DMS 273 (cell line): ENCODE measurements at regions not wholly inside any gene's neighbourhood (a gene's known extent, or its start where the extent isn't known, plus 50 kb on each side); places are given as distances from the start of the nearest gene placed in this dataset.
"Not testable (repeated sequence)": the region's sequence is repeated elsewhere in the genome, so short reads cannot be mapped to it uniquely, and the experiment has no call there.

Experiments
- DNase-seq: peaks from one replicate; lab custom pipeline; 2025; ENCODE audit not compliant: unreplicated experiment; lab: John Stamatoyannopoulos, UW

- no peak for DNase-seq
These were observed 74.0 kb upstream of the SAMSN1 start for GRCh38 chr21:14620152-14620551.

- peak; percentile 4 for DNase-seq
These were observed 71.8 kb upstream of the SAMSN1 start for GRCh38 chr21:14617871-14618270.

- no peak for DNase-seq
These were observed 70.9 kb upstream of the SAMSN1 start for GRCh38 chr21:14617040-14617393.

DNA sequence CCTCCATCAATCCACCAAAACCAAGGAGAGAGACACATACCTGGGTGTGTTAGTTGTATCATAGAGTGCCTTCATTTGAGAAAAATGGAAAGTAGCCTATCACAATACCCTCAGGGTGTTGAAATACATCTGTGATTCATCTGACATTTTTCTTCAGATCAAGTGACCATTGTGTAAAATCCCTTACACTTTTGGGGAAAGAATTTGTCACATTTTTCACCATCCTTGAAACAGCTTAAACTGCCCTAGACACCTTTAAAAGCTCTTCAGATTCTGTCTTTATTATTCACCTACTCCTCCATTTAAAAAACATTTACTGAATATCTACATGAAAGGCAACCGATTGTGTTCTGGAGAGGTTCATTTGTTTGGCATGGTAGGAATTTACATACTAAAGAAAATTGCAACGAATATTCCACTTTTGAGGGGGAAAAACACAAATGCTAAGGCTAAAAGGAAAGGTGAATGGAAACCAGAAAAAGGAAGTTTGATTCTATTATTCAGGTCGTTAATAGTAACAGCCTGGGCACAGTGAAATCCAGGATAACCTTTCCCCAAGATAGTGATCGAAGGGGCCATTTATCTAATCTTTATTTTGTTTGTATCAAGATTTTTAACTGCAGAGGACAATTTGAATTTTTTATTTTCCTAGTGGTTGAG, 70.4 kb upstream of the SAMSN1 start:
- no peak for DNase-seq

GRCh38 chr21:14615359-14615974, 69.4 kb upstream of the SAMSN1 start:
- no peak for DNase-seq

- DNase-seq, result no peak
These were observed 68.2 kb upstream of the SAMSN1 start for GRCh38 chr21:14614287-14614686.

DNA sequence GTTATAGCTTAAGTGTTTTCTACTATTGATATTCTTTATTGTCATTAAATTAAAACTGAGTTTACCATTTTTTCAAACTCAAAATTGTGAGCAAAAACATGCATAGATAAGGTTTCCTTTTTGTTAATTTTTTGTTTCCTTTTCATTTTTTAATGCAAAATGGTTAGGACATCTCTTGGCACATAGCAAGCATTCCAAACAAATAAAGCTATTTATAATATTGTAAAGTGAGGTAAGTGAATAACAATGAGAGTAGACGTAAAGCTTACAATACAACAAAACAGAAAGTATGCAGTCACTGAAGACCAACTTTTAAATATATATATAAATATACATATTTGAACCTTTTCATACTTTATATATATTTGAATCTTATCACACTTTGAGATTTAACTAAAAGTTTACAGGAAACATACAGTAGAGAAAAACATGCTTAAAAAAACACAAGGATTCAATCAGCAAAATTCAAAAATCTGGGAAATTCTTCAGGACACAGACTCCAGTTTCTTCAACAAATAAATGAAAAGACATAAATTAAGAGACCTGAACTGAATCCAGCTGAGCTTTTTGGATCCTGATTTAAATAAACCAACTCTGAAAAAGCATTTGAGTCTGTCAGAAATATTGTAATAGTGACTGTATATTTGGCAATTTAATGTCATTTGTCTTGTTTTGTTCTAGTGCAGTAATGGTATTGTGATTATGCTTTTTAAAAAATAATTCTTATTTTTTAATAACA, 67.5 kb upstream of the SAMSN1 start:
- no peak for DNase-seq

- not testable (repeated sequence) for DNase-seq
These were observed 64.0 kb upstream of the SAMSN1 start for GRCh38 chr21:14610119-14610518.

DNA sequence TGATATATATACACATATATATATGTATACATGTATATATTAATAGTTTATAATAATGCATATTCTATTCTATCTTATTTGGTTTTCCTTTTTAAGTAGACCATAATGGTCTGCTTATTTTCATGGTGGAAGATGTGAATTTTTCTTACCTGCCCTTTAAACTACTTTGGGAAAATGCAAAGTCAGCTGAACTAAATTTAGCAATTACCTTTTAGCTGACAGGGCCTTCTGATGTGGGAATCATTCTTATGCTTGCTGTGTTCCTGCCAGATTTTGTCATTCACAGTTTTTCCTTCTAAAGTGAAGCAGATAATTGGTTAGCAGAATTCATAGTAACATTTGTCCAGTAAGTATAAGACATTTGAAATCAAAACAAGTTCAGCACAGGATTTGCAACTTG, 63.2 kb upstream of the SAMSN1 start:
- DNase-seq, result no peak

GRCh38 chr21:14607262-14607661, 61.1 kb upstream of the SAMSN1 start:
- DNase-seq, result no peak

DNA sequence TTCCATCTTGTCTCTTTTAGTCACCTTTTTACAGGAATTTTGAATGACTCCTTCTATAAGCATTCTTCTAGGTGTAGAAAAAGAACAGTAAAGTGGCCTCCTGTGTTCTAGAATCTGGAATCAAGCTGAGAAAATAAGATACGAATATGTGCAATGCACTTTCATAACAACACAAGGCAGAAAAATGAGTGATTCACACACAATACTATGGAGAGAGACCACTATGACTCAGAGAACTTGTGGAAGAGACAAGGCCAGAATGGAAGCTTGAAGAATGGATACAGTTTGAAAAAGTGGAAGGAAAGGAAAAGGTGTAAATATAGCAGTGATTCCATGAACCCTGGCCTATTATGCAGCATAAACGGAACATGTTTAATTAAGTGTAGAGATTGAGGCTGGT, 57.1 kb upstream of the SAMSN1 start:
- no peak for DNase-seq

GRCh38 chr21:14602382-14602958, 56.4 kb upstream of the SAMSN1 start:
- no peak for DNase-seq

DNA sequence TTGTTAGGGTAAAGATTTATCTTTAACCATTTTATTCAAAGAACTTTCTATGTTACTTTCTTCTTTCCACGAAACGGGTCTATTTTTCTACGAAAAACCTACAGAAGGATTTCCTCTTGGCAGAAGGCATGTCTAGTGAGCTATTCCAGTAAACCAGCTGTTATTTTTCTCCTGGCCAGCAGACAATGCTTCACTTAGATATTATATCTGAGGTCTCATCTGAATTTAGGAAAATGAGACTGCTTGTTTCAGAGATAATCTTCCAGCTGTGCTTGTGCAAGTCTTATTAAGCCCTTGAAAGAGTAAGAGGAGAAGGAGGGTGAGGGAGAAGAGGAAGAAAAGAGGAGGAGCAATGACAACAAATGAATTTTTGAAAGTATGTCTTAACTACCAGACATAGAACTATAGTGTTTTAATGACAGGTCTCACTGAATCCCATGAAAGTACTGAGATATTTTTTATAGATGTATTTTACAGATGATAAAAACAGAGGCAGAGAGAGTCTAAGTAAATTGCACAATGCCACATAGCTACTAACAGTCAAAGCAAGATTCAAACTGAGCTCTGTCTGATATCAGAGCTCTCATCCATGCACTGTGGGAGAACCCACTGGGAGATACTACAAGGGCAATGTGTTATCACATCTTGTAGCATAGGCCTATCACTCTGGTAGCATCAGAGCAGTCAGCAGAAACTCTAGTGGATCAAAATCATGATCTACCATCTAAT, 54.6 kb upstream of the SAMSN1 start:
- DNase-seq, result no peak

- no peak for DNase-seq
These were observed 52.0 kb upstream of the SAMSN1 start for GRCh38 chr21:14598065-14598464.
